ENCODE measurements at regions not wholly inside any gene's neighbourhood (a gene's known extent, or its start where the extent isn't known, plus 50 kb on each side); places are given as distances from the start of the nearest gene placed in this dataset.

- no peak for TF ChIP-seq CTCF (IDR thresholded peaks at IDR 0.05; ENCODE audit: insufficient read depth, low read depth, low read length, missing control alignments)
- H3K4me3 ChIP-seq (ENCODE audit: low read depth, low read length), result no peak overlapping the region
- no peak for DNase-seq (ENCODE audit: low read depth)
These were observed 263.7 kb upstream of the MAF start for GRCh38 chr16:79864032-79864780.

- DNase-seq (ENCODE audit: low read depth), result no peak
- TF ChIP-seq CTCF (IDR thresholded peaks at IDR 0.05; ENCODE audit: insufficient read depth, low read depth, low read length, missing control alignments), result no peak
- H3K4me3 ChIP-seq (ENCODE audit: low read depth, low read length), result no peak overlapping the region
These were observed 262.8 kb upstream of the MAF start for GRCh38 chr16:79863128-79864031.

GRCh38 chr16:79862601-79863000, 262.1 kb upstream of the MAF start:
- TF ChIP-seq CTCF (IDR thresholded peaks at IDR 0.05; ENCODE audit: insufficient read depth, low read depth, low read length, missing control alignments), result no peak
- DNase-seq (ENCODE audit: low read depth), result no peak
- no peak overlapping the region for H3K4me3 ChIP-seq (ENCODE audit: low read depth, low read length)

GRCh38 chr16:79856581-79856980, 256.0 kb upstream of the MAF start:
- TF ChIP-seq CTCF (IDR thresholded peaks at IDR 0.05; ENCODE audit: insufficient read depth, low read depth, low read length, missing control alignments), result no peak
- DNase-seq (ENCODE audit: low read depth), result no peak
- no peak overlapping the region for H3K4me3 ChIP-seq (ENCODE audit: low read depth, low read length)

- TF ChIP-seq CTCF (IDR thresholded peaks at IDR 0.05; ENCODE audit: insufficient read depth, low read depth, low read length, missing control alignments), result no peak
- DNase-seq (ENCODE audit: low read depth), result no peak
- H3K4me3 ChIP-seq (ENCODE audit: low read depth, low read length), result no peak overlapping the region
These were observed 249.8 kb upstream of the MAF start for GRCh38 chr16:79850348-79850747.

- TF ChIP-seq CTCF (IDR thresholded peaks at IDR 0.05; ENCODE audit: insufficient read depth, low read depth, low read length, missing control alignments), result no peak
- DNase-seq (ENCODE audit: low read depth), result no peak
- H3K4me3 ChIP-seq (ENCODE audit: low read depth, low read length), result no peak overlapping the region
These were observed 248.6 kb upstream of the MAF start for GRCh38 chr16:79849119-79849518.

Data from GM12865 (cell line).